ENCODE measurements at regions not wholly inside any gene's neighbourhood (a gene's known extent, or its start where the extent isn't known, plus 50 kb on each side); places are given as distances from the start of the nearest gene placed in this dataset.

GRCh38 chr4:71201817-71202576, 136.8 kb upstream of the SLC4A4 start:
- TF ChIP-seq EZH2 (IDR thresholded peaks at IDR 0.05; ENCODE audit: insufficient read depth, poor library complexity, severe bottlenecking) (no peak), EZH2phosphoT487 (IDR thresholded peaks at IDR 0.05; ENCODE audit: insufficient read depth, low read depth) (no peak)

Data from GM23248 (cell line).